Kidney (tissue), 13 donors: ENCODE measurements at regions not wholly inside any gene's neighbourhood (a gene's known extent, or its start where the extent isn't known, plus 50 kb on each side); places are given as distances from the start of the nearest gene placed in this dataset.

ENCODE experiments used
- DNase-seq, 5 donors: peaks; one replicate each; pipeline ENCODE4 v3.0.0-alpha.2; 2013 to 2020
- FAIRE-seq: peaks from 2 replicates; lab custom pipeline; 2012; peaks lifted over from hg19 to GRCh38; lab: Jason Lieb, UNC
- H3K27ac ChIP-seq, 2 donors: one replicate each; pipeline ENCODE4 v1.7.0; 2013; ENCODE audit warnings: low read depth in 2 of 2, low read length in 2 of 2, inconsistent platforms in 1 of 2
- H3K27me3 ChIP-seq: one replicate; pipeline ENCODE4 v1.7.1; 2013; ENCODE audit warnings: low read length, inconsistent platforms; ENCODE audit not compliant: control insufficient read depth, insufficient read depth
- H3K36me3 ChIP-seq, 3 donors: one replicate each; pipeline versions ENCODE4 v1.7.0 to v1.7.1; 2013; ENCODE audit warnings: low read length in 3 of 3, control low read depth in 1 of 3, inconsistent platforms in 1 of 3; ENCODE audit not compliant: insufficient read depth in 3 of 3, control insufficient read depth in 2 of 3
- H3K4me1 ChIP-seq, 3 donors: one replicate each; pipeline versions ENCODE4 v1.7.0 to v1.7.1; 2013; ENCODE audit warnings: low read length in 3 of 3, inconsistent platforms in 1 of 3, low read depth in 1 of 3; ENCODE audit not compliant: control insufficient read depth in 2 of 3, insufficient read depth in 2 of 3
- H3K4me3 ChIP-seq, 3 donors: one replicate each; pipeline versions ENCODE4 v1.7.0 to v1.8.1; 2013; ENCODE audit warnings: low read length in 3 of 3, control low read depth in 1 of 3, inconsistent platforms in 1 of 3
- H3K9ac ChIP-seq, 3 donors: one replicate each; pipeline versions ENCODE4 v1.7.0 to v1.7.1; 2013; ENCODE audit warnings: low read length in 3 of 3, control low read depth in 1 of 3, inconsistent platforms in 1 of 3
- H3K9me3 ChIP-seq, 3 donors: one replicate each; pipeline versions ENCODE4 v1.7.0 to v1.7.1; 2013; ENCODE audit warnings: low read length in 3 of 3, control low read depth in 1 of 3, inconsistent platforms in 1 of 3; ENCODE audit not compliant: control insufficient read depth in 2 of 3, insufficient read depth in 1 of 3
- CTCF ChIP-seq: IDR thresholded peaks from 3 replicates; pipeline ENCODE4 v1.5.1; 2012; ENCODE audit warnings: mild to moderate bottlenecking, moderate library complexity, borderline replicate concordance; ENCODE audit not compliant: insufficient read depth; ENCODE audit errors: extremely low read depth
- intact Hi-C: fragments of 100-400 bp; cut with DNase I; formaldehyde crosslinking; loops from one replicate; pipeline ENCODE4 v1.11.1; 2022
- donor health status: control.
- donor health status: control.
- donor health status: control.
- donor health status: control.
- donor health status: control.
- donor health status: DM: yes; HTN: yes; CAD: no.
- donor health status: Normal renal cell carcinoma (clear cell type).

GRCh38 chr3:154050216-154050615 is 71.0 kb upstream of the ARHGEF26 start:
- FAIRE-seq: no peak
- Histone ChIP-seq H3K4me3 (no peak overlapping the region), H3K27me3 (no peaks in the 10 kb centered on the region), H3K27ac (no peak overlapping the region), H3K4me1 (no peaks in the 10 kb centered on the region), H3K9ac (no peak overlapping the region), H3K9me3 (no peaks in the 10 kb centered on the region), H3K36me3 (no peaks in the 10 kb centered on the region)
- intact Hi-C loops: no loop called here
- no peak for TF ChIP-seq CTCF
- DNase-seq: no peak

- no peaks in the 10 kb centered on the region for H3K9me3 ChIP-seq
- intact Hi-C loops: no loop called here
- H3K36me3 ChIP-seq: no peaks in the 10 kb centered on the region
- H3K27me3 ChIP-seq: no peaks in the 10 kb centered on the region
- no peak for FAIRE-seq
- no peak for DNase-seq
- no peak overlapping the region for H3K27ac ChIP-seq
- no peak overlapping the region for H3K9ac ChIP-seq
- TF ChIP-seq CTCF: no peak
- no peak overlapping the region for H3K4me3 ChIP-seq
- no peaks in the 10 kb centered on the region for H3K4me1 ChIP-seq
Observed at GRCh38 chr3:154050766-154051165, 70.4 kb upstream of the ARHGEF26 start.

GRCh38 chr3:154059833-154060232 is 61.4 kb upstream of the ARHGEF26 start:
- no peak for TF ChIP-seq CTCF
- Histone ChIP-seq H3K27ac (no peak overlapping the region), H3K9ac (no peak overlapping the region), H3K9me3 (no peaks in the 10 kb centered on the region), H3K4me1 (no peaks in the 10 kb centered on the region), H3K4me3 (no peak overlapping the region), H3K27me3 (no peaks in the 10 kb centered on the region), H3K36me3 (no peaks in the 10 kb centered on the region)
- DNase-seq (peak in 2 of 5 donors; percentile 35 to 37), FAIRE-seq (no peak)
- intact Hi-C loops: no loop called here
